ENCODE measurements at regions not wholly inside any gene's neighbourhood (a gene's known extent, or its start where the extent isn't known, plus 50 kb on each side); places are given as distances from the start of the nearest gene placed in this dataset.

DNA sequence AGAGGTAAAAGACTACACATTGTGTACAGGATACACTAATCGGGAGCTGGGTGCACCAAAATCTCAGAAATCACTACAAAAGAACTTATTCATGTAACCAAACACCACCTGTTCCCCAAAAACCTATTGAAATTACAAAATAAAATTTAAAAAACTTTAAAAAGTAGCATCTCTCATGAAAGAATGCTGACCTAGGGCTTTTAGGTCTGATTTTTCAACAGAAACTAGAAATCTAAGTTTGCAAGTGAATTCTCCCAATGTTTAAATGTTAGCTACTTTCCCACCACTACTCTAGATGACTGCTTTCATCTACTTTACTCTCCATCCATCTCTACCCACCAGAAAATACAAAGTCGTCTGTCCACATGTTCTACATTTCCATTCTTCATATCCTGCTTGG is 1447.7 kb downstream of the RPA4 start:
- no peaks in the 10 kb centered on the region for H3K36me3 ChIP-seq (replicated peaks in 1 of 2; ENCODE audit: insufficient read depth in 1 of 2, low read depth in 2 of 2)
- H3K9me3 ChIP-seq: no peaks in the 10 kb centered on the region
- H3K4me1 ChIP-seq: no peaks in the 10 kb centered on the region
- 46 to 47% methylated on average over 2 of the region's 2 CpGs for WGBS, 2 donors
- TF ChIP-seq POLR2A (IDR thresholded peaks at IDR 0.05): no peak
- TF ChIP-seq, protein P1, sequence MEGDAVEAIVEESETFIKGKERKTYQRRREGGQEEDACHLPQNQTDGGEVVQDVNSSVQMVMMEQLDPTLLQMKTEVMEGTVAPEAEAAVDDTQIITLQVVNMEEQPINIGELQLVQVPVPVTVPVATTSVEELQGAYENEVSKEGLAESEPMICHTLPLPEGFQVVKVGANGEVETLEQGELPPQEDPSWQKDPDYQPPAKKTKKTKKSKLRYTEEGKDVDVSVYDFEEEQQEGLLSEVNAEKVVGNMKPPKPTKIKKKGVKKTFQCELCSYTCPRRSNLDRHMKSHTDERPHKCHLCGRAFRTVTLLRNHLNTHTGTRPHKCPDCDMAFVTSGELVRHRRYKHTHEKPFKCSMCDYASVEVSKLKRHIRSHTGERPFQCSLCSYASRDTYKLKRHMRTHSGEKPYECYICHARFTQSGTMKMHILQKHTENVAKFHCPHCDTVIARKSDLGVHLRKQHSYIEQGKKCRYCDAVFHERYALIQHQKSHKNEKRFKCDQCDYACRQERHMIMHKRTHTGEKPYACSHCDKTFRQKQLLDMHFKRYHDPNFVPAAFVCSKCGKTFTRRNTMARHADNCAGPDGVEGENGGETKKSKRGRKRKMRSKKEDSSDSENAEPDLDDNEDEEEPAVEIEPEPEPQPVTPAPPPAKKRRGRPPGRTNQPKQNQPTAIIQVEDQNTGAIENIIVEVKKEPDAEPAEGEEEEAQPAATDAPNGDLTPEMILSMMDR (IDR thresholded peaks at IDR 0.05): no peak
- H3K4me3 ChIP-seq: no peak overlapping the region
- DNase-seq (no peak), ATAC-seq (no peak)
- intact Hi-C loops (cut with DNase I): no loop called here
- H3K27me3 ChIP-seq: no peaks in the 10 kb centered on the region
- H3K27ac ChIP-seq: no peak overlapping the region

DNA sequence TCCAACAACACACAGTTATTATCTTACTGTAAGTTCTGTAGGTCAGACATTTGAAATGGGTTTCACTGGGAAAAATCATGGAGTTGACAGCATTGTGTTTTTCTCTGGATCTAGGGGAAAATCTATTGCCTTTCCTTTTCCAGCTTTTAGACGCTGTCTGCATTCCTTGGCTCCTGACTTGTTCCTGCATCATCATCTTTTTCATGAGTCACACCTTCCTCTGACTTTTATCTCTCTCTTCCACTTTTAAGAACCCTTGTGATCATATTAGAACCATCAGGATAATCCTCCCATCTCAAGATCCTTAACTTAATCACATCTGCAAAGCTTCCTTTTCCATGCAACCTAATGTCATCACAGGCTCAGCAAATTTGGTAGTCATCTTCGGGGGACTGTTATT is 1454.8 kb downstream of the RPA4 start:
- DNase-seq: no peak
- Histone ChIP-seq H3K9me3 (no peaks in the 10 kb centered on the region), H3K36me3 (replicated peaks in 1 of 2; ENCODE audit: insufficient read depth in 1 of 2, low read depth in 2 of 2) (no peaks in the 10 kb centered on the region), H3K27me3 (no peaks in the 10 kb centered on the region), H3K27ac (no peak overlapping the region), H3K4me1 (no peaks in the 10 kb centered on the region), H3K4me3 (no peak overlapping the region)
- intact Hi-C loops (cut with DNase I): no loop called here
- ATAC-seq: no peak
- TF ChIP-seq POLR2A (IDR thresholded peaks at IDR 0.05): no peak
- TF ChIP-seq, protein P1 (IDR thresholded peaks at IDR 0.05): no peak
- WGBS, 2 donors: 56 to 70% methylated on average over 2 of the region's 2 CpGs

DNA sequence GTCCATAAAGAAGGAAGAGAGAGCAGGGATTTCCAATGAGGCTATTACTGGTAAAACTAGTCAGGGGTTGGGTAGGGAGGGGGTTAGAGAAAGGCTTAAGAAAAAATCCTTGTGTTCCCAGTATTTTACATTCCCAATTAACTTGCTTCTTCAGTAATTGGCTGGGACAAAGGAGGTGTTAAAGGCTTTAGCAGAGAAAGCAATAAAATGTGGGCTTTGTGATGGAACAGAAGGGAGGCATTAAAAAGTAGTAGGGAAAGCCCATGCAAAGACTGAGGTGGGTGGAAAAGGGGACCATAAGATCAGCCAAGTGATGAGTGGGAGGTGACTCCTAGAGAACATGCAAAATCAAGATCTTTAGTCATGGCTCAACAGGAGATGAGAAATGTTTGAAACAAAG is 1467.2 kb downstream of the RPA4 start:
- H3K4me1 ChIP-seq: no peaks in the 10 kb centered on the region
- ATAC-seq: no peak
- no peaks in the 10 kb centered on the region for H3K9me3 ChIP-seq
- no peak for DNase-seq
- intact Hi-C loops (cut with DNase I): no loop called here
- H3K27me3 ChIP-seq: no peaks in the 10 kb centered on the region
- H3K36me3 ChIP-seq (replicated peaks in 1 of 2; ENCODE audit: insufficient read depth in 1 of 2, low read depth in 2 of 2): no peaks in the 10 kb centered on the region
- H3K4me3 ChIP-seq: no peak overlapping the region
- TF ChIP-seq POLR2A (IDR thresholded peaks at IDR 0.05): no peak
- TF ChIP-seq, protein P1 (IDR thresholded peaks at IDR 0.05): no peak
- no peak overlapping the region for H3K27ac ChIP-seq

DNA sequence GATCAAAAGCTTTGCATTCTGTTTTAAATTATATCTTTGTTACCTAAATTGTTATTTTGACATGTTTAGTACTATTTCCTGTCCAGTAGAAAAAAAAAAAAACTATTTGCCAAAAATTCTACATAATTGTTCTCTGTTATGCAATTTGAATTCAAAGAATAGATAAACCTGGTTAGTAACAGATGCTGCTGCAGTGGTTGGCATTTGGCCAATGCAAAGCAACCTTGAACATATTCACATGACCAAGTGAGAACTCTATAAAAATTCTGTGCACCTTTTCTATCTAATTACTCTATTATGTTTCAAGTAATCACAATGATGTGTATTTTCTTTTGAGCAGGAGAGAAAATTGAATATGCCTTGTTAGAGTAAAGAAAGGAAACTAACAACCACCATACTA is 1473.4 kb downstream of the RPA4 start:
- DNase-seq (no peak), ATAC-seq (no peak)
- intact Hi-C loops (cut with DNase I): no loop called here
- Histone ChIP-seq H3K27ac (no peak overlapping the region), H3K27me3 (no peaks in the 10 kb centered on the region), H3K9me3 (no peaks in the 10 kb centered on the region), H3K4me3 (no peak overlapping the region), H3K4me1 (no peaks in the 10 kb centered on the region), H3K36me3 (replicated peaks in 1 of 2; ENCODE audit: insufficient read depth in 1 of 2, low read depth in 2 of 2) (no peaks in the 10 kb centered on the region)
- TF ChIP-seq POLR2A (IDR thresholded peaks at IDR 0.05): no peak
- TF ChIP-seq, protein P1 (IDR thresholded peaks at IDR 0.05): no peak

DNA sequence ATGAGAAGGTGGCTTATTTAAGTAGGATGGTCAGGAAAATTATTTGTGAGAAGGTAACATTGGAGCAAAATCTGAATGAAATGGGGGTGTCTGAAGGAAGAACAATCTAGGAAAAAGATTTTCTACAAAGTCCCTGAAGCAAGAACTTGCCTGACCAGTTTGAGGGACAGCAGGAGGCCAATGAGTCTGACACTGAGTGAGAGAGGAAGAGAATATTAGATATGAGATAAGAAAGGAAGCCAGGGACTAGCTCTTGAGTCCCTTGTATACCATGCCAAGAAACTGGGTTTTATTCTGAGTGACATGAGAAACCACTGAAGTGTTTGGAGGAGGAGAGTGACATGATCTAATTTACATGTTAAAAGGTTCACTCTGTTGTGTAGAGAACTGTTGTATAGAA is 1478.9 kb downstream of the RPA4 start:
- DNase-seq (no peak), ATAC-seq (no peak)
- H3K27me3 ChIP-seq: no peaks in the 10 kb centered on the region
- H3K27ac ChIP-seq: no peak overlapping the region
- TF ChIP-seq, protein P1 (IDR thresholded peaks at IDR 0.05): no peak
- TF ChIP-seq POLR2A (IDR thresholded peaks at IDR 0.05): no peak
- no peaks in the 10 kb centered on the region for H3K36me3 ChIP-seq (replicated peaks in 1 of 2; ENCODE audit: insufficient read depth in 1 of 2, low read depth in 2 of 2)
- H3K4me3 ChIP-seq: no peak overlapping the region
- intact Hi-C loops (cut with DNase I): no loop called here
- no peaks in the 10 kb centered on the region for H3K4me1 ChIP-seq
- H3K9me3 ChIP-seq: no peaks in the 10 kb centered on the region
